Suprapubic skin (tissue), 4 donors: ENCODE measurements at regions not wholly inside any gene's neighbourhood (a gene's known extent, or its start where the extent isn't known, plus 50 kb on each side); places are given as distances from the start of the nearest gene placed in this dataset.
"Not testable (repeated sequence)": the region's sequence is repeated elsewhere in the genome, so short reads cannot be mapped to it uniquely, and the experiment has no call there.

Experiments
- DNase-seq, 2 donors: peaks; one replicate each; pipeline ENCODE4 v3.0.0-alpha.2; 2019; ENCODE audit warnings: low spot score in 2 of 2
- H3K27ac ChIP-seq: fragments of 200-600 bp; sonication (generic); one replicate; pipeline ENCODE4 v1.5.1; 2019
- H3K27me3 ChIP-seq: fragments of 200-600 bp; sonication (generic); one replicate; pipeline ENCODE4 v1.5.1; 2019
- H3K36me3 ChIP-seq: fragments of 200-600 bp; sonication (generic); one replicate; pipeline ENCODE4 v1.5.1; 2019
- H3K4me1 ChIP-seq: fragments of 200-600 bp; sonication (generic); one replicate; pipeline ENCODE4 v1.5.1; 2019
- H3K4me3 ChIP-seq: fragments of 200-600 bp; sonication (generic); one replicate; pipeline ENCODE4 v1.5.1; 2019; ENCODE audit warnings: mild to moderate bottlenecking
- H3K9me3 ChIP-seq: fragments of 200-600 bp; sonication (generic); one replicate; pipeline ENCODE4 v1.5.1; 2019
- CTCF ChIP-seq, 2 donors: fragments of 200-600 bp in 1 of 2; fragments of 450-650 bp in 1 of 2; sonication (generic) in 1 of 2; IDR thresholded peaks; one replicate each; pipeline ENCODE4 v1.5.1; 2016 to 2019; ENCODE audit warnings: antibody characterized with exemption in 2 of 2, mild to moderate bottlenecking in 1 of 2, moderate library complexity in 1 of 2
- EP300 ChIP-seq: sonication (generic); formaldehyde crosslinking; IDR thresholded peaks from one replicate; pipeline ENCODE4 v1.6.1; 2017; ENCODE audit warnings: antibody characterized with exemption
- POLR2A ChIP-seq, 2 donors: fragments of 450-650 bp; IDR thresholded peaks; one replicate each; pipeline ENCODE4 v1.6.1; 2017; ENCODE audit warnings: antibody characterized with exemption in 2 of 2, mild to moderate bottlenecking in 2 of 2, moderate library complexity in 2 of 2
- POLR2AphosphoS5 ChIP-seq, 3 donors: sonication (generic); formaldehyde crosslinking; IDR thresholded peaks; one replicate each; pipeline ENCODE4 v1.6.1; 2017; ENCODE audit warnings: antibody characterized with exemption in 3 of 3
- WGBS: methylation state at CpG from one replicate; pipeline ENCODE4 v1.1.5; 2018; 5-methylcytosine and 5-hydroxymethylcytosine counted together

- H3K4me3 ChIP-seq, H3K27ac ChIP-seq, DNase-seq, H3K4me1 ChIP-seq, H3K9me3 ChIP-seq, H3K36me3 ChIP-seq: not testable (repeated sequence)
- H3K27me3 ChIP-seq: peaks cover 10% of the 10 kb centered on the region
- WGBS: 66% methylated on average over 8 of the region's 8 CpGs
Observed at GRCh38 chr2:91742973-91743490, 3051.6 kb downstream of the RPIA start.

GRCh38 chr2:91743910-91744309 is 3052.4 kb downstream of the RPIA start:
- not testable (repeated sequence) for H3K9me3 ChIP-seq, H3K36me3 ChIP-seq, H3K4me3 ChIP-seq, DNase-seq, H3K27ac ChIP-seq, H3K4me1 ChIP-seq
- peaks cover 18% of the 10 kb centered on the region for H3K27me3 ChIP-seq
- WGBS: 60% methylated on average over 1 of the region's 1 CpG

GRCh38 chr2:91744700-91745141 is 3053.2 kb downstream of the RPIA start:
- H3K27ac ChIP-seq, H3K36me3 ChIP-seq, H3K4me1 ChIP-seq, H3K9me3 ChIP-seq, DNase-seq, H3K4me3 ChIP-seq: not testable (repeated sequence)
- peaks cover 19% of the 10 kb centered on the region for H3K27me3 ChIP-seq
- 52% methylated on average over 11 of the region's 16 CpGs for WGBS

- 41% methylated on average over 21 of the region's 52 CpGs for WGBS
- no peak for DNase-seq
Observed at GRCh38 chr2:91748902-91749301, 3057.4 kb downstream of the RPIA start.

GRCh38 chr2:91749665-91750064 is 3058.2 kb downstream of the RPIA start:
- DNase-seq, H3K27ac ChIP-seq, H3K9me3 ChIP-seq, H3K4me3 ChIP-seq, H3K4me1 ChIP-seq, H3K36me3 ChIP-seq: not testable (repeated sequence)
- H3K27me3 ChIP-seq: peaks cover 27% of the 10 kb centered on the region
- WGBS: 84% methylated on average over 8 of the region's 12 CpGs

More at GRCh38 chr2:91748902-91749301, 3057.4 kb downstream of the RPIA start:
- Histone ChIP-seq H3K36me3 (no peaks in the 10 kb centered on the region), H3K9me3 (no peaks in the 10 kb centered on the region), H3K4me3 (no peak overlapping the region), H3K27me3 (peaks cover 28% of the 10 kb centered on the region), H3K4me1 (no peaks in the 10 kb centered on the region), H3K27ac (no peak overlapping the region)
- TF ChIP-seq POLR2AphosphoS5 (IDR thresholded peaks at IDR 0.05) (no peak), CTCF (IDR thresholded peaks at IDR 0.05) (no peak), EP300 (no peak), POLR2A (IDR thresholded peaks at IDR 0.05) (no peak)

- WGBS: 22% methylated on average over 4 of the region's 5 CpGs
- H3K9me3 ChIP-seq, H3K27ac ChIP-seq, H3K4me1 ChIP-seq, H3K27me3 ChIP-seq, DNase-seq, H3K36me3 ChIP-seq, H3K4me3 ChIP-seq: not testable (repeated sequence)
Observed at GRCh38 chr2:91759361-91759941, 3068.0 kb downstream of the RPIA start.

GRCh38 chr2:91760672-91761071 is 3069.2 kb downstream of the RPIA start:
- H3K27me3 ChIP-seq, DNase-seq, H3K4me1 ChIP-seq, H3K36me3 ChIP-seq, H3K9me3 ChIP-seq, H3K4me3 ChIP-seq, H3K27ac ChIP-seq: not testable (repeated sequence)
- WGBS: 46% methylated on average over 4 of the region's 5 CpGs

- not testable (repeated sequence) for H3K27me3 ChIP-seq, H3K27ac ChIP-seq, H3K36me3 ChIP-seq, H3K4me3 ChIP-seq, DNase-seq, H3K9me3 ChIP-seq
- H3K4me1 ChIP-seq: peaks cover 14% of the 10 kb centered on the region
- WGBS: 100% methylated on average over 2 of the region's 6 CpGs
Observed at GRCh38 chr2:91762312-91762711, 3070.8 kb downstream of the RPIA start.

GRCh38 chr2:91763710-91764109 is 3072.2 kb downstream of the RPIA start:
- not testable (repeated sequence) for H3K27ac ChIP-seq, H3K9me3 ChIP-seq, H3K4me3 ChIP-seq, DNase-seq, H3K36me3 ChIP-seq, H3K27me3 ChIP-seq
- 35% methylated on average over 4 of the region's 4 CpGs for WGBS
- peaks cover 14% of the 10 kb centered on the region for H3K4me1 ChIP-seq

- H3K27ac ChIP-seq, H3K36me3 ChIP-seq, H3K9me3 ChIP-seq, DNase-seq, H3K27me3 ChIP-seq, H3K4me3 ChIP-seq: not testable (repeated sequence)
- WGBS: 27% methylated on average over 5 of the region's 5 CpGs
- peaks cover 14% of the 10 kb centered on the region for H3K4me1 ChIP-seq
Observed at GRCh38 chr2:91764581-91765002, 3073.1 kb downstream of the RPIA start.

- H3K9me3 ChIP-seq, DNase-seq, H3K4me3 ChIP-seq, H3K27me3 ChIP-seq, H3K36me3 ChIP-seq, H3K27ac ChIP-seq: not testable (repeated sequence)
- 78% methylated on average over 2 of the region's 7 CpGs for WGBS
- peaks cover 14% of the 10 kb centered on the region for H3K4me1 ChIP-seq
Observed at GRCh38 chr2:91765018-91765754, 3073.7 kb downstream of the RPIA start.

- H3K27me3 ChIP-seq, H3K4me3 ChIP-seq, H3K9me3 ChIP-seq, H3K36me3 ChIP-seq, H3K27ac ChIP-seq, DNase-seq: not testable (repeated sequence)
- 42% methylated on average over 9 of the region's 9 CpGs for WGBS
- peaks cover 14% of the 10 kb centered on the region for H3K4me1 ChIP-seq
Observed at GRCh38 chr2:91766349-91767048, 3075.0 kb downstream of the RPIA start.
